HG03354 (cell line): ENCODE measurements at regions not wholly inside any gene's neighbourhood (a gene's known extent, or its start where the extent isn't known, plus 50 kb on each side); places are given as distances from the start of the nearest gene placed in this dataset.
"Not testable (repeated sequence)": the region's sequence is repeated elsewhere in the genome, so short reads cannot be mapped to it uniquely, and the experiment has no call there.

Experiments used
- ATAC-seq: cut with Tn5 transposase; IDR thresholded peaks from one replicate; pipeline ENCODE4 v1.9.1; 2021; ENCODE audit warnings: mild to moderate bottlenecking; ENCODE audit not compliant: unreplicated experiment, poor library complexity, severe bottlenecking

- ATAC-seq: no peak
Measured at GRCh38 chr1:30362603-30362990, 360.8 kb downstream of the MATN1 start.

- not testable (repeated sequence) for ATAC-seq
Measured at GRCh38 chr1:30361890-30362602, 361.3 kb downstream of the MATN1 start.

- no peak for ATAC-seq
Measured at GRCh38 chr1:30360753-30361152, 362.6 kb downstream of the MATN1 start.

- no peak for ATAC-seq
Measured at GRCh38 chr1:30360281-30360680, 363.1 kb downstream of the MATN1 start.

GRCh38 chr1:30359539-30360220 lies 363.7 kb downstream of the MATN1 start:
- ATAC-seq: no peak

- ATAC-seq: no peak
Measured at GRCh38 chr1:30358500-30358899, 364.9 kb downstream of the MATN1 start.

- no peak for ATAC-seq
Measured at GRCh38 chr1:30356839-30357238, 366.5 kb downstream of the MATN1 start.

GRCh38 chr1:30354410-30354809 lies 369.0 kb downstream of the MATN1 start:
- ATAC-seq: no peak

- no peak for ATAC-seq
Measured at GRCh38 chr1:30353637-30354036, 369.7 kb downstream of the MATN1 start.

- no peak for ATAC-seq
Measured at GRCh38 chr1:30348147-30348546, 375.2 kb downstream of the MATN1 start.

- no peak for ATAC-seq
Measured at GRCh38 chr1:30345491-30346130, 377.8 kb downstream of the MATN1 start.

GRCh38 chr1:30343562-30343961 lies 379.8 kb downstream of the MATN1 start:
- no peak for ATAC-seq

- ATAC-seq: no peak
Measured at GRCh38 chr1:30342535-30343141, 380.7 kb downstream of the MATN1 start.

GRCh38 chr1:30340934-30341333 lies 382.5 kb downstream of the MATN1 start:
- ATAC-seq: no peak

- ATAC-seq: no peak
Measured at GRCh38 chr1:30339866-30340265, 383.5 kb downstream of the MATN1 start.

- no peak for ATAC-seq
Measured at GRCh38 chr1:30338765-30339164, 384.6 kb downstream of the MATN1 start.

GRCh38 chr1:30337324-30337620 lies 386.1 kb downstream of the MATN1 start:
- no peak for ATAC-seq

- ATAC-seq: no peak
Measured at GRCh38 chr1:30336550-30337323, 386.6 kb downstream of the MATN1 start.

- no peak for ATAC-seq
Measured at GRCh38 chr1:30335997-30336390, 387.4 kb downstream of the MATN1 start.

- ATAC-seq: no peak
Measured at GRCh38 chr1:30335389-30335996, 387.9 kb downstream of the MATN1 start.
